ENCODE measurements at regions not wholly inside any gene's neighbourhood (a gene's known extent, or its start where the extent isn't known, plus 50 kb on each side); places are given as distances from the start of the nearest gene placed in this dataset.

DNA sequence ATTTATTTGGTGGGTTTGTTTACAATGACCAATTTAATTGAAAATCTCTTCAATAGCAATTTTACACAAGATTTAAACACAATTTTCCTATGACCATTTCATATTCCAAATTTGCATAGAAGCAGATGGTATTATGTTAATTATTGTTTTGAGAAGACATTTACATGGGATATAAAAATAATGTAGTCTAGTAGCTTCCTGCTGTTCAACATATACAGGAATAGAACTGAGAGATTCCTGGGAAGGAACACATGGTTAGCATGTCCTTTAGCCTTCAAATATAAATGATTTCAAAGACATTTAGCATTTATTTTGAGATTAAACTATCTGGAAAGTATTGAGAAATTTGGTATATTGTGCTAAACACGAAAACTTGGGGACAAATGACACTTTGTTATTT is 129.6 kb downstream of the KCNE4 start:
- H3K36me3 ChIP-seq (replicated peaks in 1 of 2; ENCODE audit: control extremely low read depth in 1 of 2, control insufficient read depth in 1 of 2, extremely low read depth in 1 of 2, insufficient read depth in 2 of 2, low read length in 1 of 2), result no peaks in the 10 kb centered on the region
- H3K4me2 ChIP-seq (replicated peaks; ENCODE audit: low read depth, low read length, poor library complexity, severe bottlenecking), result no peak overlapping the region
- no peak overlapping the region for H2AFZ ChIP-seq (ENCODE audit: insufficient read depth, low read depth, low read length, poor library complexity, severe bottlenecking)
- ATAC-seq (ENCODE audit: low read depth) (no peak), DNase-seq (no peak)
- H3K27me3 Mint-ChIP-seq, result no peaks in the 10 kb centered on the region
- no peaks in the 10 kb centered on the region for H3K4me1 Mint-ChIP-seq
- CTCF ChIA-PET, result no interaction called here
- H3K27me3 ChIP-seq (replicated peaks in 1 of 4; ENCODE audit: control extremely low read depth in 1 of 4, control insufficient read depth in 3 of 4, insufficient read depth in 4 of 4, low read length in 3 of 4), result no peaks in the 10 kb centered on the region
- no peaks in the 10 kb centered on the region for H3K9me3 Mint-ChIP-seq (ENCODE audit: insufficient read depth)
- intact Hi-C loops (cut with micrococcal nuclease), result no loop called here
- H3K9me3 ChIP-seq (ENCODE audit: control extremely low read depth in 1 of 3, control insufficient read depth in 2 of 3, insufficient read depth in 1 of 3, low read length in 2 of 3), result no peaks in the 10 kb centered on the region
- no peak overlapping the region for H3K9ac ChIP-seq (ENCODE audit: low read length)
- H3K27ac ChIP-seq (ENCODE audit: low read length in 2 of 2), result no peak overlapping the region
- POLR2A ChIA-PET, result no interaction called here
- no peak overlapping the region for H3K27ac Mint-ChIP-seq
- H3K4me3 Mint-ChIP-seq, result no peak overlapping the region
- no CpG with 5 or more reads among the region's 1 CpG for WGBS (ENCODE audit: insufficient coverage)
- no peaks in the 10 kb centered on the region for H4K20me1 ChIP-seq (ENCODE audit: control insufficient read depth, insufficient read depth, low read length, poor library complexity, severe bottlenecking)
- H3K4me3 ChIP-seq (ENCODE audit: control extremely low read depth in 1 of 5, extremely low read depth in 1 of 5, insufficient read depth in 1 of 5, low read depth in 2 of 5, low read length in 4 of 5), result no peak overlapping the region
- H3K79me2 ChIP-seq (ENCODE audit: control insufficient read depth, insufficient read depth, low read length), result no peaks in the 10 kb centered on the region
- H3K4me1 ChIP-seq (ENCODE audit: control insufficient read depth in 2 of 2, insufficient read depth in 2 of 2, low read length in 2 of 2), result no peaks in the 10 kb centered on the region
- TF ChIP-seq, protein P1, sequence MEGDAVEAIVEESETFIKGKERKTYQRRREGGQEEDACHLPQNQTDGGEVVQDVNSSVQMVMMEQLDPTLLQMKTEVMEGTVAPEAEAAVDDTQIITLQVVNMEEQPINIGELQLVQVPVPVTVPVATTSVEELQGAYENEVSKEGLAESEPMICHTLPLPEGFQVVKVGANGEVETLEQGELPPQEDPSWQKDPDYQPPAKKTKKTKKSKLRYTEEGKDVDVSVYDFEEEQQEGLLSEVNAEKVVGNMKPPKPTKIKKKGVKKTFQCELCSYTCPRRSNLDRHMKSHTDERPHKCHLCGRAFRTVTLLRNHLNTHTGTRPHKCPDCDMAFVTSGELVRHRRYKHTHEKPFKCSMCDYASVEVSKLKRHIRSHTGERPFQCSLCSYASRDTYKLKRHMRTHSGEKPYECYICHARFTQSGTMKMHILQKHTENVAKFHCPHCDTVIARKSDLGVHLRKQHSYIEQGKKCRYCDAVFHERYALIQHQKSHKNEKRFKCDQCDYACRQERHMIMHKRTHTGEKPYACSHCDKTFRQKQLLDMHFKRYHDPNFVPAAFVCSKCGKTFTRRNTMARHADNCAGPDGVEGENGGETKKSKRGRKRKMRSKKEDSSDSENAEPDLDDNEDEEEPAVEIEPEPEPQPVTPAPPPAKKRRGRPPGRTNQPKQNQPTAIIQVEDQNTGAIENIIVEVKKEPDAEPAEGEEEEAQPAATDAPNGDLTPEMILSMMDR (IDR thresholded peaks at IDR 0.05), result no peak
- no peak for TF ChIP-seq EZH2 (IDR thresholded peaks at IDR 0.05; ENCODE audit: borderline replicate concordance, insufficient read depth, low read depth, low read length, poor library complexity, severe bottlenecking)

DNA sequence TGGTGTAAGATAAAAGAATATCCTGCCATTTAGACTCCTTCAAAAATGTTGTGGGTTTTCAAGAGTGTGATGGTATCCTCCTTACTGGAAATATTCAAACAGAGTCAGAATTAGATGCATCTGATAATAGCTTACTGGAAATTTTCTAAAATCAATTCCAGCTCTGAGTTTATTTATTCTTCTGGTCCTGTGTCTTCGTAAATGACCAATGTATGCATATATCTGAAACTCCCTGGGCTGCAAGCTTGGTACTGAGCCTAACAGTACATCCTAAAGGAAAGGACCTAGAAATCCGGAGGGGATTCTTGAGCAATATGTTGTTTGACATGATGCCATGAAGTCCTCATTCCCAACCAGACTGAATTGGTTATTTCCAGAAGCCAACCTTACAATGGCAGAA is 130.4 kb downstream of the KCNE4 start:
- Histone ChIP-seq H3K27me3 (replicated peaks in 1 of 4; ENCODE audit: control extremely low read depth in 1 of 4, control insufficient read depth in 3 of 4, insufficient read depth in 4 of 4, low read length in 3 of 4) (no peaks in the 10 kb centered on the region), H3K79me2 (ENCODE audit: control insufficient read depth, insufficient read depth, low read length) (no peaks in the 10 kb centered on the region), H3K9me3 (ENCODE audit: control extremely low read depth in 1 of 3, control insufficient read depth in 2 of 3, insufficient read depth in 1 of 3, low read length in 2 of 3) (no peaks in the 10 kb centered on the region), H3K4me3 (ENCODE audit: control extremely low read depth in 1 of 5, extremely low read depth in 1 of 5, insufficient read depth in 1 of 5, low read depth in 2 of 5, low read length in 4 of 5) (no peak overlapping the region), H4K20me1 (ENCODE audit: control insufficient read depth, insufficient read depth, low read length, poor library complexity, severe bottlenecking) (no peaks in the 10 kb centered on the region), H3K27ac (ENCODE audit: low read length in 2 of 2) (no peak overlapping the region), H3K4me2 (replicated peaks; ENCODE audit: low read depth, low read length, poor library complexity, severe bottlenecking) (no peak overlapping the region), H3K4me1 (ENCODE audit: control insufficient read depth in 2 of 2, insufficient read depth in 2 of 2, low read length in 2 of 2) (no peaks in the 10 kb centered on the region), H2AFZ (ENCODE audit: insufficient read depth, low read depth, low read length, poor library complexity, severe bottlenecking) (no peak overlapping the region), H3K36me3 (replicated peaks in 1 of 2; ENCODE audit: control extremely low read depth in 1 of 2, control insufficient read depth in 1 of 2, extremely low read depth in 1 of 2, insufficient read depth in 2 of 2, low read length in 1 of 2) (no peaks in the 10 kb centered on the region), H3K9ac (ENCODE audit: low read length) (no peak overlapping the region)
- no CpG with 5 or more reads among the region's 2 CpGs for WGBS (ENCODE audit: insufficient coverage)
- Mint-ChIP-seq H3K27ac (no peak overlapping the region), H3K27me3 (no peaks in the 10 kb centered on the region), H3K4me3 (no peak overlapping the region), H3K4me1 (no peaks in the 10 kb centered on the region), H3K9me3 (ENCODE audit: insufficient read depth) (no peaks in the 10 kb centered on the region)
- ATAC-seq (ENCODE audit: low read depth) (no peak), DNase-seq (no peak)
- POLR2A ChIA-PET, result no interaction called here
- intact Hi-C loops (cut with micrococcal nuclease), result no loop called here
- TF ChIP-seq, protein P1 (IDR thresholded peaks at IDR 0.05), result no peak
- CTCF ChIA-PET, result no interaction called here

All from B cell (primary cell).